Lower leg skin (tissue), 3 donors: ENCODE measurements at regions not wholly inside any gene's neighbourhood (a gene's known extent, or its start where the extent isn't known, plus 50 kb on each side); places are given as distances from the start of the nearest gene placed in this dataset.

Source experiments
- POLR2A ChIP-seq, 2 donors: fragments of 450-650 bp; IDR thresholded peaks; one replicate each; pipeline ENCODE4 v1.6.1; 2016 to 2017; ENCODE audit warnings: antibody characterized with exemption in 2 of 2, mild to moderate bottlenecking in 1 of 2, moderate library complexity in 1 of 2
- TF ChIP-seq, protein P1 (sequence below), 3 donors: fragments of 450-650 bp; IDR thresholded peaks; one replicate each; pipeline ENCODE4 v1.5.1; 2016; ENCODE audit warnings: antibody characterized with exemption in 3 of 3, mild to moderate bottlenecking in 3 of 3, moderate library complexity in 2 of 3

DNA sequence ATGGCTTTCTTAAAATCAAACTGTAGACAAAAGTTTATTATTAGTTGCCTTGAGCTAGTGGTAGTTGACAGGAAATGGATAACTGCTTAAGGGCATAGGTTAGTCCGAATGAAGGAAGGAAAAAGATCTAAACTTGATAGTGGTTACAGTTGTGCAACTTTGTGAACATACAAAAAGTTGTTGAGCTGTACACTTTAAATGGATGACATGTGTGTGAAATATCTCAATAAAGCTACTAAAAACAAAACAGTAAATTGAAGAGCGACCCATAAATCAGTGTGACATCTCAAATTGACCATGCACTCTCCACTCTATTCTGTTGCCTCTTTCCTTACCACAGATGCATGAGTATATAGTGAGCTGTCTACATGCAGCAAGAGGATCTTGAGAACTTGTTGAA, 1757.8 kb downstream of the PCDH9 start:
- TF ChIP-seq, protein P1, sequence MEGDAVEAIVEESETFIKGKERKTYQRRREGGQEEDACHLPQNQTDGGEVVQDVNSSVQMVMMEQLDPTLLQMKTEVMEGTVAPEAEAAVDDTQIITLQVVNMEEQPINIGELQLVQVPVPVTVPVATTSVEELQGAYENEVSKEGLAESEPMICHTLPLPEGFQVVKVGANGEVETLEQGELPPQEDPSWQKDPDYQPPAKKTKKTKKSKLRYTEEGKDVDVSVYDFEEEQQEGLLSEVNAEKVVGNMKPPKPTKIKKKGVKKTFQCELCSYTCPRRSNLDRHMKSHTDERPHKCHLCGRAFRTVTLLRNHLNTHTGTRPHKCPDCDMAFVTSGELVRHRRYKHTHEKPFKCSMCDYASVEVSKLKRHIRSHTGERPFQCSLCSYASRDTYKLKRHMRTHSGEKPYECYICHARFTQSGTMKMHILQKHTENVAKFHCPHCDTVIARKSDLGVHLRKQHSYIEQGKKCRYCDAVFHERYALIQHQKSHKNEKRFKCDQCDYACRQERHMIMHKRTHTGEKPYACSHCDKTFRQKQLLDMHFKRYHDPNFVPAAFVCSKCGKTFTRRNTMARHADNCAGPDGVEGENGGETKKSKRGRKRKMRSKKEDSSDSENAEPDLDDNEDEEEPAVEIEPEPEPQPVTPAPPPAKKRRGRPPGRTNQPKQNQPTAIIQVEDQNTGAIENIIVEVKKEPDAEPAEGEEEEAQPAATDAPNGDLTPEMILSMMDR (IDR thresholded peaks at IDR 0.05): no peak
- no peak for TF ChIP-seq POLR2A (IDR thresholded peaks at IDR 0.05)
